Vagina (tissue), 2 donors: ENCODE measurements at regions not wholly inside any gene's neighbourhood (a gene's known extent, or its start where the extent isn't known, plus 50 kb on each side); places are given as distances from the start of the nearest gene placed in this dataset.

ENCODE experiments used
- POLR2A ChIP-seq, 2 donors: fragments of 450-650 bp; IDR thresholded peaks; one replicate each; pipeline ENCODE4 v1.6.1; 2017; ENCODE audit warnings: antibody characterized with exemption in 2 of 2, mild to moderate bottlenecking in 2 of 2, moderate library complexity in 2 of 2
- POLR2AphosphoS5 ChIP-seq, 2 donors: sonication (generic); formaldehyde crosslinking; IDR thresholded peaks; one replicate each; pipeline ENCODE4 v1.9.0; 2017; ENCODE audit warnings: antibody characterized with exemption in 2 of 2, mild to moderate bottlenecking in 2 of 2, low read depth in 1 of 2; ENCODE audit not compliant: insufficient read depth in 1 of 2
- TF ChIP-seq, protein P1 (sequence below), 3 experiments: fragments of 450-650 bp in 2 of 3; fragments of 200-600 bp in 1 of 3; sonication (generic) in 1 of 3; IDR thresholded peaks; one replicate each; pipeline ENCODE4 v1.5.1; 2017 to 2019; ENCODE audit warnings: antibody characterized with exemption in 3 of 3, mild to moderate bottlenecking in 2 of 3, moderate library complexity in 2 of 3

DNA sequence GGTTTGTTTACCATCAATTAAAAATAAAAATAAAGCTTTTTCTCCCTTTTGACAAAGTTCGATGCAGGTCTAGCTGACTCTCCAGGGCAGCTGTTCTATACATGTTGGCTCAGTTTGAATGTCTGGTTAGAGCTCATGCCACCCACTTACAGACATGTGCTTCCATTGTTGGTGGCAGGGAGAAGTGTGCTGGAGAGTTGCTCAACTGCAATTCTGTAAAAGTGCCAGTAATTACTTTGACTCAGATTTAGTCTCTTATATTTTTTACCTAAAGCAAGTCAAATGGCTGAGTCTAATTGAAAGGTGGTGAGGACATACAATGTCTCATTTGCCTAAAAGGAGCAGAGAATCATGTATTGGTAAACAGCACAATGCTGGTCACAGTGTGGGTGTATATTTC is 609.1 kb upstream of the SYT4 start:
- TF ChIP-seq, protein P1, sequence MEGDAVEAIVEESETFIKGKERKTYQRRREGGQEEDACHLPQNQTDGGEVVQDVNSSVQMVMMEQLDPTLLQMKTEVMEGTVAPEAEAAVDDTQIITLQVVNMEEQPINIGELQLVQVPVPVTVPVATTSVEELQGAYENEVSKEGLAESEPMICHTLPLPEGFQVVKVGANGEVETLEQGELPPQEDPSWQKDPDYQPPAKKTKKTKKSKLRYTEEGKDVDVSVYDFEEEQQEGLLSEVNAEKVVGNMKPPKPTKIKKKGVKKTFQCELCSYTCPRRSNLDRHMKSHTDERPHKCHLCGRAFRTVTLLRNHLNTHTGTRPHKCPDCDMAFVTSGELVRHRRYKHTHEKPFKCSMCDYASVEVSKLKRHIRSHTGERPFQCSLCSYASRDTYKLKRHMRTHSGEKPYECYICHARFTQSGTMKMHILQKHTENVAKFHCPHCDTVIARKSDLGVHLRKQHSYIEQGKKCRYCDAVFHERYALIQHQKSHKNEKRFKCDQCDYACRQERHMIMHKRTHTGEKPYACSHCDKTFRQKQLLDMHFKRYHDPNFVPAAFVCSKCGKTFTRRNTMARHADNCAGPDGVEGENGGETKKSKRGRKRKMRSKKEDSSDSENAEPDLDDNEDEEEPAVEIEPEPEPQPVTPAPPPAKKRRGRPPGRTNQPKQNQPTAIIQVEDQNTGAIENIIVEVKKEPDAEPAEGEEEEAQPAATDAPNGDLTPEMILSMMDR (IDR thresholded peaks at IDR 0.05), result no peak
- TF ChIP-seq POLR2A (IDR thresholded peaks at IDR 0.05) (no peak), POLR2AphosphoS5 (IDR thresholded peaks at IDR 0.05; ENCODE audit: insufficient read depth in 1 of 2, low read depth in 1 of 2) (no peak)
